ENCODE measurements at regions not wholly inside any gene's neighbourhood (a gene's known extent, or its start where the extent isn't known, plus 50 kb on each side); places are given as distances from the start of the nearest gene placed in this dataset.

DNA sequence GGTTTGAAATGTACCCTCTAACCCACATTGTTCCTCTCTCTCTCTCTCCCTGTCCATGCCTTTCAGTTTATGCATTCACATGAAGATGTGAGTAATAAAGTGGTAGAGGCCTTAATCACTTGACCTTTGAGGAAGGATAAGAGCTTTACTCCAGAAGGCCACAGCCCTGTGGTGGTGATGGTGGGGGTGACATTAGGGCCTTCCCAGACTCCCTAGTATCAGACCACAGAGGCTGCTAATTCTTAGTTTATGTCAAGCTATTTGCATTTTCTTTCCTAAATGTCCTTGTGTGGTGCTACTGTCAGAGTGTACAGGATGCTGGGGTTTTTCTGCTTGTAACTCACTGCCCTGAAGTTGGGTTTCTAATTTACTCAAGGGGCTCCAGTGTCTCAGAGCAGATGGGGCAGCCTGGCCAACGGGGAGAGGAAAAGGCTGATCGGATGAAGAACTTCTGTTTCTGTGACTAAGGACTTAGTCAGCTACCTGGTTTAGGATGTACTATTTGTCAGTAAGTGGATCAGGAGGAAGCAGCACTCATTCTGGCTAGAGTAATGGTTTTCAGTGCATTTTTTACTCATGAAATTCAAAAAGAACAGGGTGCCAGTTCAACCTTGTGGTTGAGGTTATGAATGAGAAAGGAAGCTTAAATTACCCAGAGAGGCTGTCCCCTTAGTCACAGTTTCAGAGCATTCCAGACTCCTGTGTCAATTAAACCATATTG lies 509.6 kb upstream of the DIPK2B start:
- TF ChIP-seq, protein P1, sequence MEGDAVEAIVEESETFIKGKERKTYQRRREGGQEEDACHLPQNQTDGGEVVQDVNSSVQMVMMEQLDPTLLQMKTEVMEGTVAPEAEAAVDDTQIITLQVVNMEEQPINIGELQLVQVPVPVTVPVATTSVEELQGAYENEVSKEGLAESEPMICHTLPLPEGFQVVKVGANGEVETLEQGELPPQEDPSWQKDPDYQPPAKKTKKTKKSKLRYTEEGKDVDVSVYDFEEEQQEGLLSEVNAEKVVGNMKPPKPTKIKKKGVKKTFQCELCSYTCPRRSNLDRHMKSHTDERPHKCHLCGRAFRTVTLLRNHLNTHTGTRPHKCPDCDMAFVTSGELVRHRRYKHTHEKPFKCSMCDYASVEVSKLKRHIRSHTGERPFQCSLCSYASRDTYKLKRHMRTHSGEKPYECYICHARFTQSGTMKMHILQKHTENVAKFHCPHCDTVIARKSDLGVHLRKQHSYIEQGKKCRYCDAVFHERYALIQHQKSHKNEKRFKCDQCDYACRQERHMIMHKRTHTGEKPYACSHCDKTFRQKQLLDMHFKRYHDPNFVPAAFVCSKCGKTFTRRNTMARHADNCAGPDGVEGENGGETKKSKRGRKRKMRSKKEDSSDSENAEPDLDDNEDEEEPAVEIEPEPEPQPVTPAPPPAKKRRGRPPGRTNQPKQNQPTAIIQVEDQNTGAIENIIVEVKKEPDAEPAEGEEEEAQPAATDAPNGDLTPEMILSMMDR (IDR thresholded peaks at IDR 0.05), result no peak
- TF ChIP-seq POLR2A (IDR thresholded peaks at IDR 0.05), result no peak
